ENCODE measurements at regions not wholly inside any gene's neighbourhood (a gene's known extent, or its start where the extent isn't known, plus 50 kb on each side); places are given as distances from the start of the nearest gene placed in this dataset.
A peak's percentile ranks its signal among the peaks of the same experiment; 100 is the strongest.

GRCh38 chr3:168894214-168894613 is 769.3 kb downstream of the MECOM start:
- Mint-ChIP-seq H3K36me3 (peaks cover 25% of the 10 kb centered on the region), H3K4me1 (no peaks in the 10 kb centered on the region), H3K9me3 (peaks cover 36% of the 10 kb centered on the region), H3K4me3 (no peak overlapping the region), H3K27me3 (ENCODE audit: low read depth) (no peaks in the 10 kb centered on the region), H3K27ac (no peak overlapping the region)
- DNase-seq (ENCODE audit: low spot score) (no peak), ATAC-seq (no peak)
- ChIA-PET CTCF (no interaction called here), POLR2A (no interaction called here)
- TF ChIP-seq HMGA2 (CRISPR knock-in tag; IDR thresholded peaks at IDR 0.05) = no peak
- TF ChIP-seq ZSCAN18 (CRISPR knock-in tag; IDR thresholded peaks at IDR 0.05) = no peak
- TF ChIP-seq TP53 (CRISPR knock-in tag; IDR thresholded peaks at IDR 0.05) = no peak
- no peak for TF ChIP-seq TEAD1 (CRISPR knock-in tag; IDR thresholded peaks at IDR 0.05)
- TF ChIP-seq SMAD3 (CRISPR knock-in tag; IDR thresholded peaks at IDR 0.05; ENCODE audit: borderline replicate concordance) = no peak
- TF ChIP-seq JAZF1 (CRISPR knock-in tag; IDR thresholded peaks at IDR 0.05) = no peak
- TF ChIP-seq NR2C2 (CRISPR knock-in tag; IDR thresholded peaks at IDR 0.05) = no peak
- no peak for TF ChIP-seq FOXP4 (CRISPR knock-in tag; IDR thresholded peaks at IDR 0.05)
- no peak for TF ChIP-seq MXD4 (CRISPR knock-in tag; IDR thresholded peaks at IDR 0.05; ENCODE audit: borderline replicate concordance)
- TF ChIP-seq GABPB1 (CRISPR knock-in tag; IDR thresholded peaks at IDR 0.05) = no peak
- no peak for TF ChIP-seq RELA (CRISPR knock-in tag; IDR thresholded peaks at IDR 0.05; ENCODE audit: borderline replicate concordance)
- TF ChIP-seq FOXK1 (CRISPR knock-in tag; IDR thresholded peaks at IDR 0.05) = no peak

- no peak overlapping the region for H3K4me3 Mint-ChIP-seq
- DNase-seq (ENCODE audit: low spot score) (no peak), ATAC-seq (peak; percentile 98)
- H3K27me3 Mint-ChIP-seq (ENCODE audit: low read depth) = no peaks in the 10 kb centered on the region
- H3K4me1 Mint-ChIP-seq = no peaks in the 10 kb centered on the region
- TF ChIP-seq ATF1 (CRISPR knock-in tag; IDR thresholded peaks at IDR 0.05) (no peak), TCF7 (CRISPR knock-in tag; IDR thresholded peaks at IDR 0.05; ENCODE audit: low read depth) (no peak), CREB1 (CRISPR knock-in tag; IDR thresholded peaks at IDR 0.05) (no peak), PRRX2 (CRISPR knock-in tag; IDR thresholded peaks at IDR 0.05) (no peak), ZNF512 (CRISPR knock-in tag; IDR thresholded peaks at IDR 0.05; ENCODE audit: borderline replicate concordance) (no peak), MXD4 (CRISPR knock-in tag; IDR thresholded peaks at IDR 0.05; ENCODE audit: borderline replicate concordance) (no peak), HMGXB4 (CRISPR knock-in tag; IDR thresholded peaks at IDR 0.05) (no peak), CREM (CRISPR knock-in tag; IDR thresholded peaks at IDR 0.05) (no peak), GABPB1 (CRISPR knock-in tag; IDR thresholded peaks at IDR 0.05) (no peak), E2F4 (CRISPR knock-in tag; IDR thresholded peaks at IDR 0.05; ENCODE audit: borderline replicate concordance, low read depth) (no peak)
- POLR2A ChIA-PET = no interaction called here
- CTCF ChIA-PET = interaction anchor here (1.0 kb wide), 2 partner anchors 10 to 25 kb away, joined by 4 to 5 read pairs; no protein-coding TSS in a partner anchor
- peaks cover 2% of the 10 kb centered on the region; the same call in 1 of the 2 replicates for H3K36me3 Mint-ChIP-seq
- peaks cover 9% of the 10 kb centered on the region for H3K9me3 Mint-ChIP-seq
- H3K27ac Mint-ChIP-seq = no peak overlapping the region
Observed at GRCh38 chr3:168889666-168890065, 773.8 kb downstream of the MECOM start.
